Endothelial cell of umbilical vein (primary cell): ENCODE measurements at regions not wholly inside any gene's neighbourhood (a gene's known extent, or its start where the extent isn't known, plus 50 kb on each side); places are given as distances from the start of the nearest gene placed in this dataset.

Source experiments
- BruUV-seq: library from RNA; stranded (reverse); fragments of 400-500 nt; replicated peaks from 2 replicates; lab custom pipeline; 2021; lab: Mats Ljungman, UMichigan
- CTCF ChIA-PET: fragments of 300-600, 350-600 bp; sonication (Branson Sonifier 250); formaldehyde crosslinking; loops from one replicate; lab custom pipeline; 2021; ENCODE audit warnings: antibody characterized with exemption, inconsistent platforms; lab: Charles Lee
- POLR2A ChIA-PET: fragments of 300-600, 350-600 bp; sonication (Branson Sonifier 250); formaldehyde crosslinking; loops from one replicate; lab custom pipeline; 2021; ENCODE audit warnings: antibody characterized with exemption, inconsistent platforms; lab: Charles Lee
- DNase-seq: peaks from one replicate; pipeline ENCODE4 v3.0.0-alpha.2; 2011; ENCODE audit warnings: low read depth, low spot score
- FAIRE-seq: peaks from 2 replicates; lab custom pipeline; 2011; peaks lifted over from hg19 to GRCh38; lab: Jason Lieb, UNC
- H2AFZ ChIP-seq: 2 replicates; pipeline ENCODE4 v1.6.0; 2012; ENCODE audit warnings: low read depth, low read length, control low read depth, inconsistent platforms
- H3K27ac ChIP-seq: 2 replicates; pipeline ENCODE4 v1.5.1; 2011; ENCODE audit warnings: low read depth, mild to moderate bottlenecking, control low read depth, low read length, moderate library complexity; ENCODE audit not compliant: insufficient read depth
- H3K27me3 ChIP-seq, 2 experiments: 2 replicates each; pipeline versions ENCODE4 v1.6.0 to v1.6.1; 2011; ENCODE audit warnings: low read length in 2 of 2, mixed read lengths in 1 of 2; ENCODE audit not compliant: control insufficient read depth in 2 of 2, insufficient read depth in 2 of 2
- H3K36me3 ChIP-seq, 2 experiments: 2 replicates in 1 of 2; 3 replicates in 1 of 2; pipeline ENCODE4 v1.5.1; 2011; ENCODE audit warnings: low read length in 2 of 2, mild to moderate bottlenecking in 1 of 2, moderate library complexity in 1 of 2; ENCODE audit not compliant: control insufficient read depth in 2 of 2, insufficient read depth in 2 of 2; ENCODE audit errors: extremely low read depth in 1 of 2
- H3K4me1 ChIP-seq: 3 replicates; pipeline ENCODE4 v1.5.1; 2011; ENCODE audit warnings: mild to moderate bottlenecking, low read length; ENCODE audit not compliant: control insufficient read depth, insufficient read depth; ENCODE audit errors: extremely low read depth
- H3K4me2 ChIP-seq: 2 replicates; pipeline ENCODE4 v1.6.1; 2011; ENCODE audit warnings: low read length, control low read depth, mixed read lengths; ENCODE audit not compliant: insufficient read depth
- H3K4me3 ChIP-seq, 3 experiments: fragments of 200-600 bp in 1 of 3; sonication (generic), shearing (Covaris generic) in 1 of 3; replicated peaks in 1 of 3; 2 replicates each; pipeline ENCODE4 v1.5.1; 2011 to 2016; ENCODE audit warnings: control low read depth in 3 of 3, low read length in 3 of 3, mild to moderate bottlenecking in 2 of 3, inconsistent platforms in 1 of 3, low read depth in 1 of 3, moderate library complexity in 1 of 3; ENCODE audit not compliant: insufficient read depth in 1 of 3
- H3K79me2 ChIP-seq: 2 replicates; pipeline ENCODE4 v1.6.0; 2012; ENCODE audit warnings: low read length, inconsistent platforms; ENCODE audit not compliant: control insufficient read depth, insufficient read depth
- H3K9ac ChIP-seq: replicated peaks from 2 replicates; pipeline ENCODE3; 2011; ENCODE audit warnings: low read length, control low read depth; ENCODE audit not compliant: insufficient read depth; ENCODE audit errors: extremely low read depth
- H3K9me1 ChIP-seq: replicated peaks from 3 replicates; pipeline ENCODE4 v1.6.0; 2011; ENCODE audit warnings: mild to moderate bottlenecking, low read length; ENCODE audit not compliant: control insufficient read depth, insufficient read depth; ENCODE audit errors: extremely low read depth
- H3K9me3 ChIP-seq: replicated peaks from 2 replicates; pipeline ENCODE4 v1.5.1; 2012; ENCODE audit warnings: low read length, inconsistent platforms; ENCODE audit not compliant: control insufficient read depth, insufficient read depth
- H4K20me1 ChIP-seq: replicated peaks from 2 replicates; pipeline ENCODE3; 2011; ENCODE audit warnings: mild to moderate bottlenecking, low read length; ENCODE audit not compliant: control insufficient read depth, insufficient read depth; ENCODE audit errors: extremely low read depth
- EZH2 ChIP-seq: IDR thresholded peaks from 2 replicates; pipeline ENCODE4 v1.6.1; 2012; ENCODE audit warnings: borderline replicate concordance, low read depth, mild to moderate bottlenecking, moderate library complexity, low read length, inconsistent platforms; ENCODE audit not compliant: severe bottlenecking
- FOS ChIP-seq: IDR thresholded peaks from 2 replicates; pipeline ENCODE4 v1.6.1; 2011; ENCODE audit warnings: mild to moderate bottlenecking, low read length, moderate library complexity, borderline replicate concordance; ENCODE audit not compliant: insufficient read depth
- GATA2 ChIP-seq: IDR thresholded peaks from 2 replicates; pipeline ENCODE4 v1.7.0; 2011; ENCODE audit warnings: low read depth, mild to moderate bottlenecking, moderate library complexity, mixed read lengths, low read length; ENCODE audit not compliant: insufficient read length, insufficient read depth
- JUN ChIP-seq: IDR thresholded peaks from 2 replicates; pipeline ENCODE4 v1.6.1; 2011; ENCODE audit warnings: borderline replicate concordance, low read depth; ENCODE audit not compliant: insufficient read length, insufficient read depth
- MYC ChIP-seq: IDR thresholded peaks from one replicate; pipeline ENCODE4 v1.6.1; 2011; ENCODE audit warnings: mild to moderate bottlenecking, low read depth, low read length
- POLR2A ChIP-seq: IDR thresholded peaks from 2 replicates; pipeline ENCODE4 v1.6.1; 2012; ENCODE audit warnings: low read depth, mild to moderate bottlenecking, control low read depth, low read length
- POLR2AphosphoS5 ChIP-seq: IDR thresholded peaks from 2 replicates; pipeline ENCODE4 v1.6.1; 2012; ENCODE audit warnings: low read depth, mild to moderate bottlenecking, control low read depth, low read length, moderate library complexity; ENCODE audit not compliant: insufficient read depth
- dilution Hi-C: fragments of 300-500 bp; cut with MboI; formaldehyde crosslinking; loops from one replicate; pipeline ENCODE4 v1.15.0; 2019; ENCODE audit warnings: low sequenced_read_pairs; ENCODE audit not compliant: extremely low pct_ligation_motif_present
- intact Hi-C: fragments of 100-400 bp; cut with micrococcal nuclease; formaldehyde crosslinking; loops from one replicate; pipeline ENCODE4 v1.10.0; 2022
- TF ChIP-seq, protein P1 (sequence below): IDR thresholded peaks from 2 replicates; pipeline ENCODE4 v1.6.1; 2011; ENCODE audit not compliant: insufficient read depth, insufficient read length
- TF ChIP-seq, protein P2 (sequence below), 2 donors: IDR thresholded peaks; 1 replicate in 1 of 2; 2 replicates in 1 of 2; pipeline ENCODE4 v1.5.1; 2011; ENCODE audit warnings: low read length in 2 of 2, mild to moderate bottlenecking in 2 of 2, moderate library complexity in 2 of 2, control low read depth in 1 of 2, inconsistent platforms in 1 of 2, low read depth in 1 of 2; ENCODE audit not compliant: insufficient read depth in 1 of 2; ENCODE audit errors: extremely low read depth in 1 of 2

DNA sequence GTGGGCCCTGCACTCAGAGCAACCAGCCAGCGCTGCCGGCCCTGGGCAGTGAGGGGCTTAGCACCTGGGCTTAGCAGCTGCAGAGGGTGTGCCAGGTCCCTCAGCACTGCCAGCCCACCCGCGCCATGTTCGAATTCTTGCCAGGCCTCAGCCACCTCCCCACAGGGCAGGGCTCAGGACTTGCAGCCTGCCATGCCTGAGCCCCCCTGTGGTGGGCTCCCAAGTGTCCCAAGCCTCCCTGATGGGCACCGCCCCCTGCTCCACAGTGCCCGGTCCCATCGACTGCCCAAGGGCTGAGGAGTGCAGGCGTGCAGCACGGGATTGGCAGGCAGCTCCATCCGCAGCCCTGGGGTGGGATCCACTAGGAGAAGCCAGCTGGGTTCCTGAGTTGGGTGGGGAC lies 98.0 kb upstream of the NID2 start:
- no peak for FAIRE-seq

More for the DNA sequence above, 98.0 kb upstream of the NID2 start:
- Histone ChIP-seq H3K9ac (no peak overlapping the region), H3K36me3 (no peaks in the 10 kb centered on the region), H3K9me3 (no peaks in the 10 kb centered on the region), H3K27ac (no peak overlapping the region), H4K20me1 (no peaks in the 10 kb centered on the region), H3K27me3 (no peaks in the 10 kb centered on the region), H3K9me1 (no peaks in the 10 kb centered on the region), H2AFZ (no peak overlapping the region), H3K4me2 (no peak overlapping the region), H3K4me1 (no peaks in the 10 kb centered on the region), H3K4me3 (no peak overlapping the region), H3K79me2 (no peaks in the 10 kb centered on the region)
- ChIA-PET CTCF (no interaction called here), POLR2A (no interaction called here)
- dilution Hi-C loops, result no loop called here
- intact Hi-C loops, result no loop called here
- no peak for TF ChIP-seq POLR2A
- no peak for TF ChIP-seq POLR2AphosphoS5
- TF ChIP-seq FOS, result no peak
- no peak for TF ChIP-seq MYC
- no peak for TF ChIP-seq EZH2
- TF ChIP-seq, protein P1, sequence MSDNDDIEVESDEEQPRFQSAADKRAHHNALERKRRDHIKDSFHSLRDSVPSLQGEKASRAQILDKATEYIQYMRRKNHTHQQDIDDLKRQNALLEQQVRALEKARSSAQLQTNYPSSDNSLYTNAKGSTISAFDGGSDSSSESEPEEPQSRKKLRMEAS, result no peak
- TF ChIP-seq, protein P2, sequence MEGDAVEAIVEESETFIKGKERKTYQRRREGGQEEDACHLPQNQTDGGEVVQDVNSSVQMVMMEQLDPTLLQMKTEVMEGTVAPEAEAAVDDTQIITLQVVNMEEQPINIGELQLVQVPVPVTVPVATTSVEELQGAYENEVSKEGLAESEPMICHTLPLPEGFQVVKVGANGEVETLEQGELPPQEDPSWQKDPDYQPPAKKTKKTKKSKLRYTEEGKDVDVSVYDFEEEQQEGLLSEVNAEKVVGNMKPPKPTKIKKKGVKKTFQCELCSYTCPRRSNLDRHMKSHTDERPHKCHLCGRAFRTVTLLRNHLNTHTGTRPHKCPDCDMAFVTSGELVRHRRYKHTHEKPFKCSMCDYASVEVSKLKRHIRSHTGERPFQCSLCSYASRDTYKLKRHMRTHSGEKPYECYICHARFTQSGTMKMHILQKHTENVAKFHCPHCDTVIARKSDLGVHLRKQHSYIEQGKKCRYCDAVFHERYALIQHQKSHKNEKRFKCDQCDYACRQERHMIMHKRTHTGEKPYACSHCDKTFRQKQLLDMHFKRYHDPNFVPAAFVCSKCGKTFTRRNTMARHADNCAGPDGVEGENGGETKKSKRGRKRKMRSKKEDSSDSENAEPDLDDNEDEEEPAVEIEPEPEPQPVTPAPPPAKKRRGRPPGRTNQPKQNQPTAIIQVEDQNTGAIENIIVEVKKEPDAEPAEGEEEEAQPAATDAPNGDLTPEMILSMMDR (IDR thresholded peaks at IDR 0.05; ENCODE audit: extremely low read depth in 1 of 2, insufficient read depth in 1 of 2, low read depth in 1 of 2, low read length in 2 of 2), result no peak
- TF ChIP-seq JUN, result no peak
- TF ChIP-seq GATA2, result no peak
- DNase-seq, result no peak
- BruUV-seq, result no TSS peak
